Neural cell (in vitro differentiated cells): ENCODE measurements at regions not wholly inside any gene's neighbourhood (a gene's known extent, or its start where the extent isn't known, plus 50 kb on each side); places are given as distances from the start of the nearest gene placed in this dataset.

Experiments
- H2AFZ ChIP-seq: fragments of 200-600, 300-800 bp; sonication (generic), shearing (Covaris generic); 2 replicates; pipeline ENCODE4 v1.6.0; 2014; ENCODE audit warnings: low read depth, mild to moderate bottlenecking, antibody characterized with exemption, low read length, moderate library complexity
- H3F3A ChIP-seq: fragments of 200-600 bp; shearing (Covaris generic); 2 replicates; pipeline ENCODE4 v1.6.1; 2016; ENCODE audit warnings: mild to moderate bottlenecking, moderate library complexity, mixed read lengths, antibody characterized with exemption, low read length; ENCODE audit not compliant: insufficient read depth, poor library complexity, severe bottlenecking
- H3K27ac ChIP-seq: fragments of 200-600, 300-800 bp; sonication (generic), shearing (Covaris generic); 2 replicates; pipeline ENCODE4 v1.5.1; 2014; ENCODE audit warnings: mild to moderate bottlenecking, low read length, moderate library complexity
- H3K27me3 ChIP-seq: fragments of 300-800, 200-600 bp; sonication (generic), shearing (Covaris generic); 2 replicates; pipeline ENCODE4 v1.6.0; 2014; ENCODE audit warnings: mild to moderate bottlenecking, low read depth, low read length, moderate library complexity; ENCODE audit not compliant: insufficient read depth
- H3K36me3 ChIP-seq: fragments of 300-800, 200-600 bp; sonication (generic), shearing (Covaris generic); 2 replicates; pipeline ENCODE4 v1.5.1; 2014; ENCODE audit warnings: mild to moderate bottlenecking, antibody characterized with exemption, low read length, moderate library complexity; ENCODE audit not compliant: insufficient read depth
- H3K4me2 ChIP-seq: fragments of 300-800, 200-600 bp; sonication (generic), shearing (Covaris generic); 2 replicates; pipeline ENCODE4 v1.6.0; 2014; ENCODE audit warnings: mild to moderate bottlenecking, low read length
- H3K4me3 ChIP-seq: fragments of 300-800, 200-600 bp; sonication (generic), shearing (Covaris generic); 2 replicates; pipeline ENCODE4 v1.5.1; 2014; ENCODE audit warnings: mild to moderate bottlenecking, low read length, moderate library complexity
- H3K79me2 ChIP-seq: fragments of 200-600 bp; shearing (Covaris generic); replicated peaks from 2 replicates; pipeline ENCODE4 v1.6.0; 2014; ENCODE audit warnings: mild to moderate bottlenecking, low read length, moderate library complexity; ENCODE audit not compliant: insufficient read depth
- H3K9ac ChIP-seq: fragments of 300-800, 200-600 bp; sonication (generic), shearing (Covaris generic); 2 replicates; pipeline ENCODE4 v1.6.1; 2016; ENCODE audit warnings: mild to moderate bottlenecking, low read length, mixed read lengths
- H3K9me2 ChIP-seq: fragments of 200-600 bp; shearing (Covaris generic); 2 replicates; pipeline ENCODE4 v1.6.1; 2016; ENCODE audit warnings: mild to moderate bottlenecking, low read length, mixed read lengths; ENCODE audit not compliant: insufficient read depth
- H3K9me3 ChIP-seq: fragments of 200-600, 300-800 bp; sonication (generic), shearing (Covaris generic); 2 replicates; pipeline ENCODE4 v1.6.1; 2016; ENCODE audit warnings: mild to moderate bottlenecking, mixed run types, low read length, moderate library complexity, mixed read lengths
- H4K20me1 ChIP-seq: fragments of 200-600 bp; shearing (Covaris generic); 2 replicates; pipeline ENCODE4 v1.6.1; 2016; ENCODE audit warnings: mild to moderate bottlenecking, mixed run types; ENCODE audit not compliant: insufficient read depth
- CTCF ChIP-seq: fragments of 450-650 bp; IDR thresholded peaks from 2 replicates; pipeline ENCODE4 v1.5.1; 2014; ENCODE audit warnings: antibody characterized with exemption, mild to moderate bottlenecking, moderate library complexity; ENCODE audit not compliant: poor library complexity, severe bottlenecking
- EP300 ChIP-seq: fragments of 450-650 bp; conservative IDR thresholded peaks from 2 replicates; pipeline ENCODE4 v1.6.1; 2014; ENCODE audit warnings: antibody characterized with exemption, mild to moderate bottlenecking, moderate library complexity; ENCODE audit not compliant: poor library complexity, severe bottlenecking
- EZH2 ChIP-seq: fragments of 200-600, 300-800 bp; shearing (Covaris generic), sonication (generic); IDR thresholded peaks from 2 replicates; pipeline ENCODE4 v1.6.1; 2014; ENCODE audit warnings: antibody characterized with exemption, low read length, borderline replicate concordance, mild to moderate bottlenecking; ENCODE audit not compliant: insufficient read depth, poor library complexity, severe bottlenecking
- MXI1 ChIP-seq: fragments of 450-650 bp; conservative IDR thresholded peaks from 2 replicates; pipeline ENCODE4 v1.6.1; 2014; ENCODE audit warnings: antibody characterized with exemption, mild to moderate bottlenecking; ENCODE audit not compliant: poor library complexity, severe bottlenecking
- POLR2AphosphoS5 ChIP-seq: IDR thresholded peaks from 2 replicates; pipeline ENCODE4 v1.6.1; 2012
- RAD21 ChIP-seq: fragments of 450-650 bp; conservative IDR thresholded peaks from 2 replicates; pipeline ENCODE4 v1.6.1; 2014; ENCODE audit warnings: antibody characterized with exemption, mild to moderate bottlenecking, moderate library complexity
- SMC3 ChIP-seq: fragments of 450-650 bp; conservative IDR thresholded peaks from 2 replicates; pipeline ENCODE4 v1.6.1; 2014; ENCODE audit warnings: antibody characterized with exemption, mild to moderate bottlenecking, moderate library complexity; ENCODE audit not compliant: poor library complexity
- TAF1 ChIP-seq: IDR thresholded peaks from 2 replicates; pipeline ENCODE4 v1.6.1; 2012; ENCODE audit warnings: low read depth
- TF ChIP-seq, protein P1 (sequence below): IDR thresholded peaks from 2 replicates; pipeline ENCODE4 v1.6.1; 2012; ENCODE audit warnings: borderline replicate concordance

GRCh38 chr11:26835611-26836010, 113.8 kb upstream of the SLC5A12 start:
- H3K79me2 ChIP-seq = no peaks in the 10 kb centered on the region
- H4K20me1 ChIP-seq = no peaks in the 10 kb centered on the region
- H3K4me3 ChIP-seq = no peak overlapping the region
- no peak overlapping the region for H2AFZ ChIP-seq
- H3K9ac ChIP-seq = no peak overlapping the region
- no peaks in the 10 kb centered on the region for H3K9me3 ChIP-seq
- H3K4me2 ChIP-seq = no peak overlapping the region
- H3K27ac ChIP-seq = no peak overlapping the region
- no peaks in the 10 kb centered on the region for H3K36me3 ChIP-seq
- no peaks in the 10 kb centered on the region for H3F3A ChIP-seq
- no peaks in the 10 kb centered on the region for H3K27me3 ChIP-seq
- TF ChIP-seq MXI1 (no peak), RAD21 (no peak), SMC3 (no peak), CTCF (no peak), EP300 (no peak), POLR2AphosphoS5 (no peak), EZH2 (no peak), TAF1 (no peak)
- TF ChIP-seq, protein P1, sequence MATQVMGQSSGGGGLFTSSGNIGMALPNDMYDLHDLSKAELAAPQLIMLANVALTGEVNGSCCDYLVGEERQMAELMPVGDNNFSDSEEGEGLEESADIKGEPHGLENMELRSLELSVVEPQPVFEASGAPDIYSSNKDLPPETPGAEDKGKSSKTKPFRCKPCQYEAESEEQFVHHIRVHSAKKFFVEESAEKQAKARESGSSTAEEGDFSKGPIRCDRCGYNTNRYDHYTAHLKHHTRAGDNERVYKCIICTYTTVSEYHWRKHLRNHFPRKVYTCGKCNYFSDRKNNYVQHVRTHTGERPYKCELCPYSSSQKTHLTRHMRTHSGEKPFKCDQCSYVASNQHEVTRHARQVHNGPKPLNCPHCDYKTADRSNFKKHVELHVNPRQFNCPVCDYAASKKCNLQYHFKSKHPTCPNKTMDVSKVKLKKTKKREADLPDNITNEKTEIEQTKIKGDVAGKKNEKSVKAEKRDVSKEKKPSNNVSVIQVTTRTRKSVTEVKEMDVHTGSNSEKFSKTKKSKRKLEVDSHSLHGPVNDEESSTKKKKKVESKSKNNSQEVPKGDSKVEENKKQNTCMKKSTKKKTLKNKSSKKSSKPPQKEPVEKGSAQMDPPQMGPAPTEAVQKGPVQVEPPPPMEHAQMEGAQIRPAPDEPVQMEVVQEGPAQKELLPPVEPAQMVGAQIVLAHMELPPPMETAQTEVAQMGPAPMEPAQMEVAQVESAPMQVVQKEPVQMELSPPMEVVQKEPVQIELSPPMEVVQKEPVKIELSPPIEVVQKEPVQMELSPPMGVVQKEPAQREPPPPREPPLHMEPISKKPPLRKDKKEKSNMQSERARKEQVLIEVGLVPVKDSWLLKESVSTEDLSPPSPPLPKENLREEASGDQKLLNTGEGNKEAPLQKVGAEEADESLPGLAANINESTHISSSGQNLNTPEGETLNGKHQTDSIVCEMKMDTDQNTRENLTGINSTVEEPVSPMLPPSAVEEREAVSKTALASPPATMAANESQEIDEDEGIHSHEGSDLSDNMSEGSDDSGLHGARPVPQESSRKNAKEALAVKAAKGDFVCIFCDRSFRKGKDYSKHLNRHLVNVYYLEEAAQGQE = no peak
- H3K9me2 ChIP-seq = no peaks in the 10 kb centered on the region

- Histone ChIP-seq H3K9ac (no peak overlapping the region), H3K27ac (no peak overlapping the region), H3K4me2 (no peak overlapping the region), H3K9me2 (no peaks in the 10 kb centered on the region), H3K27me3 (no peaks in the 10 kb centered on the region), H3K4me3 (no peak overlapping the region), H3K79me2 (no peaks in the 10 kb centered on the region), H2AFZ (no peak overlapping the region), H4K20me1 (no peaks in the 10 kb centered on the region), H3K36me3 (no peaks in the 10 kb centered on the region), H3F3A (no peaks in the 10 kb centered on the region), H3K9me3 (no peaks in the 10 kb centered on the region)
- TF ChIP-seq CTCF = no peak
- no peak for TF ChIP-seq EZH2
- TF ChIP-seq RAD21 = no peak
- TF ChIP-seq POLR2AphosphoS5 = no peak
- TF ChIP-seq SMC3 = no peak
- no peak for TF ChIP-seq MXI1
- TF ChIP-seq, protein P1 = no peak
- TF ChIP-seq TAF1 = no peak
- TF ChIP-seq EP300 = no peak
Measured at GRCh38 chr11:26837154-26837553, 115.3 kb upstream of the SLC5A12 start.
